OCI-LY7 (cell line): ENCODE measurements at regions not wholly inside any gene's neighbourhood (a gene's known extent, or its start where the extent isn't known, plus 50 kb on each side); places are given as distances from the start of the nearest gene placed in this dataset.

Experiments
- CTCF ChIP-seq: fragments of 200-600 bp; sonication (generic); conservative IDR thresholded peaks from 2 replicates; pipeline ENCODE4 v1.5.1; 2014; ENCODE audit warnings: mild to moderate bottlenecking, antibody characterized with exemption, low read length, moderate library complexity, mixed read lengths
- EZH2phosphoT487 ChIP-seq: fragments of 200-600 bp; sonication (generic); IDR thresholded peaks from 2 replicates; pipeline ENCODE4 v1.6.1; 2018; ENCODE audit warnings: low read depth, borderline replicate concordance, mild to moderate bottlenecking, mixed run types, antibody characterized with exemption, low read length, moderate library complexity, mixed read lengths

GRCh38 chr21:24941316-24942185 lies 665.7 kb downstream of the MRPL39 start:
- TF ChIP-seq EZH2phosphoT487 (no peak), CTCF (no peak)
